ENCODE measurements at regions not wholly inside any gene's neighbourhood (a gene's known extent, or its start where the extent isn't known, plus 50 kb on each side); places are given as distances from the start of the nearest gene placed in this dataset.

GRCh38 chrX:43380704-43381103 lies 275.4 kb upstream of the MAOA start:
- H3K9me3 ChIP-seq, result no peaks in the 10 kb centered on the region
- H3K4me3 ChIP-seq, result no peak overlapping the region
- TF ChIP-seq, protein P1, sequence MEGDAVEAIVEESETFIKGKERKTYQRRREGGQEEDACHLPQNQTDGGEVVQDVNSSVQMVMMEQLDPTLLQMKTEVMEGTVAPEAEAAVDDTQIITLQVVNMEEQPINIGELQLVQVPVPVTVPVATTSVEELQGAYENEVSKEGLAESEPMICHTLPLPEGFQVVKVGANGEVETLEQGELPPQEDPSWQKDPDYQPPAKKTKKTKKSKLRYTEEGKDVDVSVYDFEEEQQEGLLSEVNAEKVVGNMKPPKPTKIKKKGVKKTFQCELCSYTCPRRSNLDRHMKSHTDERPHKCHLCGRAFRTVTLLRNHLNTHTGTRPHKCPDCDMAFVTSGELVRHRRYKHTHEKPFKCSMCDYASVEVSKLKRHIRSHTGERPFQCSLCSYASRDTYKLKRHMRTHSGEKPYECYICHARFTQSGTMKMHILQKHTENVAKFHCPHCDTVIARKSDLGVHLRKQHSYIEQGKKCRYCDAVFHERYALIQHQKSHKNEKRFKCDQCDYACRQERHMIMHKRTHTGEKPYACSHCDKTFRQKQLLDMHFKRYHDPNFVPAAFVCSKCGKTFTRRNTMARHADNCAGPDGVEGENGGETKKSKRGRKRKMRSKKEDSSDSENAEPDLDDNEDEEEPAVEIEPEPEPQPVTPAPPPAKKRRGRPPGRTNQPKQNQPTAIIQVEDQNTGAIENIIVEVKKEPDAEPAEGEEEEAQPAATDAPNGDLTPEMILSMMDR (IDR thresholded peaks at IDR 0.05), result no peak
- DNase-seq, result no peak
- ATAC-seq, result no peak
- H3K4me1 ChIP-seq (ENCODE audit: low read depth), result no peaks in the 10 kb centered on the region
- H3K36me3 ChIP-seq (ENCODE audit: low read depth), result no peaks in the 10 kb centered on the region
- intact Hi-C loops (cut with DNase I, micrococcal nuclease), result no loop called here

DNA sequence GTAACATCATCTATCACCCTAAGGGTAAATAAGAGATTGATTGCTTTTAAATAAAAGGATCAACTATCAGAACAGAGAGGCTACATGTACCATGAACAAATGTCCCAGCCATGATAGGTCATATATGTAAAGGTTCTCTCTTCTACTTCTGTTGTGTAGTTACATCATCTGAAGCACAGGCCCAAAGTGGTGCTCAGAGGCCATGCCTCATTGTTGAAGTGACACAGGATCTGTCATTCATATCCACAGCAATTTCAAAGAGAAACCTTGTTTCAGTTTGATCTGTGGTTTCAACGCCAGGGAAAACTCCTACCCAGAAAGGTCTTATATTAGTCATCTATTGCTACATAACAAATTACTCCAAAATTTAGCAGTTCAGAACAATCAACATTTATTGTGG lies 269.2 kb upstream of the MAOA start:
- TF ChIP-seq, protein P1 (IDR thresholded peaks at IDR 0.05), result no peak
- H3K36me3 ChIP-seq (ENCODE audit: low read depth), result no peaks in the 10 kb centered on the region
- no peak overlapping the region for H3K4me3 ChIP-seq
- ATAC-seq, result no peak
- H3K9me3 ChIP-seq, result no peaks in the 10 kb centered on the region
- no peak for DNase-seq
- intact Hi-C loops (cut with DNase I, micrococcal nuclease), result no loop called here
- H3K4me1 ChIP-seq (ENCODE audit: low read depth), result no peaks in the 10 kb centered on the region

DNA sequence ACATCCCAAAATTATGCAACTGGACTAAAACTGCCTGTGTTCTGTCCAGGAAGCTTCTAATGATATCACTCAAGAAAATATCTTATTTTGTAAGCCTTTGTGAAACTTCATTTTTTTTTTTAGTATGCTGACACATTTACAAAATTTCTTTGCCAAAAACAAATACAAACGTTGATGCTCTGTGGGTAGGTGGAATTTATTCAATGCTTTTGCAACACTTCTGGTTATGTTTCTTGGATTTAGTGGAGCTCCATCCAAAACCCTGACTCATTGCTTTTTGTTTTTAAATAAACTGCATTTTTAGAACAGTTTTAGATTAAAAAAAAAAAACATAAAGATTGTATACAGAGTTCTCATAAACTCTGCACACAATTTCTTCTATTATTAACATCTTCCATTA lies 250.9 kb upstream of the MAOA start:
- DNase-seq, result no peak
- TF ChIP-seq, protein P1 (IDR thresholded peaks at IDR 0.05), result no peak

DNA sequence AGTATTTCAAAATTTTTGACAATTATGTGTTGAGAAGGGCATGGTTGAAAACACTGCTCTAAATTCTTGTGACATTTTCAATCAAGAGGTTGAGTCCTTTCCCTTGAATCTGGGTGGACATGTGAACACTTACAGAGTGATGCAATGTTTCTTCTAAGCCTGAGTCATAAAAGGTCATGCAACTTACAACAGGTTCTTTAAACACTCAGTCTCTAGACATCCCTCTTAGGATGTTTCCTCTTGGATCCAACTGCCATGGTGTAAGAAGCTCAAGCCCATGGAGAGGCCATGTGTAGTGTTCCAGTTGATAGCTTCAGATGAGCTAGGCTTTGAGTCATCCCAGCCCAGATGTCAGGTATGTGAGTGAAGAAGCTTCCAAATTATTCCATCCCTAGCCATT lies 232.2 kb upstream of the MAOA start:
- DNase-seq (no peak), ATAC-seq (no peak)
- no peaks in the 10 kb centered on the region for H3K9me3 ChIP-seq
- H3K4me1 ChIP-seq (ENCODE audit: low read depth), result no peaks in the 10 kb centered on the region
- intact Hi-C loops (cut with DNase I, micrococcal nuclease), result no loop called here
- TF ChIP-seq, protein P1 (IDR thresholded peaks at IDR 0.05), result no peak
- no peaks in the 10 kb centered on the region for H3K36me3 ChIP-seq (ENCODE audit: low read depth)
- H3K4me3 ChIP-seq, result no peak overlapping the region

More for the DNA sequence above, 250.9 kb upstream of the MAOA start:
- H3K9me3 ChIP-seq, result no peaks in the 10 kb centered on the region
- intact Hi-C loops (cut with DNase I, micrococcal nuclease), result no loop called here
- H3K4me1 ChIP-seq (ENCODE audit: low read depth), result no peaks in the 10 kb centered on the region
- H3K36me3 ChIP-seq (ENCODE audit: low read depth), result no peaks in the 10 kb centered on the region
- ATAC-seq, result no peak
- no peak overlapping the region for H3K4me3 ChIP-seq

DNA sequence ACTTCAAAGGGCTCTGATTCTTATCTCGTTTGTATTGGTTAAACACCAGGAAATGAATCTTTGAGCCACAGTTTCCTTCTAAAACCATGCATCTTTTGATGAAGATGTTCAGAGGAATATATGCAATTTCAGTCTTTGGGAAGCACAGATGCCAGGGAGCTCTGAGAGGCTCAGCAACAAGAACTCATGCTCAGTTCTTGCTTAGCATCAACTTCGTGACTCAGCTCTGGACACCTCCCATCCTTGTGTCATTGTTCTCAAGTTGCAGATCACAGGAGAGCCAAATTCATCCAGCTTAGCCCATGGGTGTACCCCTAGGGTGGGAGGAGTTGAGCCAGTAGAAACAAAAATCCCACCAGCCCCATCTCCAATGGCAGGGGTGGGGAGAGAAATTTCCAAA lies 219.6 kb upstream of the MAOA start:
- Histone ChIP-seq H3K4me1 (ENCODE audit: low read depth) (no peaks in the 10 kb centered on the region), H3K9me3 (no peaks in the 10 kb centered on the region), H3K36me3 (ENCODE audit: low read depth) (no peaks in the 10 kb centered on the region), H3K4me3 (no peak overlapping the region)
- TF ChIP-seq, protein P1 (IDR thresholded peaks at IDR 0.05), result no peak
- DNase-seq, result no peak
- intact Hi-C loops (cut with DNase I, micrococcal nuclease), result no loop called here
- no peak for ATAC-seq

- no peaks in the 10 kb centered on the region for H3K9me3 ChIP-seq
- no peak for DNase-seq
- no peaks in the 10 kb centered on the region for H3K36me3 ChIP-seq (ENCODE audit: low read depth)
- TF ChIP-seq, protein P1 (IDR thresholded peaks at IDR 0.05), result no peak
- no peaks in the 10 kb centered on the region for H3K4me1 ChIP-seq (ENCODE audit: low read depth)
- H3K4me3 ChIP-seq, result no peak overlapping the region
- intact Hi-C loops (cut with DNase I, micrococcal nuclease), result no loop called here
- no peak for ATAC-seq
Measured at GRCh38 chrX:43446752-43447151, 209.3 kb upstream of the MAOA start.

Data from mucosa of descending colon (tissue), 3 donors.